ENCODE measurements at regions not wholly inside any gene's neighbourhood (a gene's known extent, or its start where the extent isn't known, plus 50 kb on each side); places are given as distances from the start of the nearest gene placed in this dataset.

GRCh38 chr9:106625259-106625789 is 237.6 kb upstream of the ZNF462 start:
- POLR2A ChIA-PET, result no interaction called here
- no peak overlapping the region for H3K4me3 Mint-ChIP-seq
- H3K27me3 Mint-ChIP-seq (ENCODE audit: low read depth), result peaks cover 3% of the 10 kb centered on the region
- peaks cover 26% of the 10 kb centered on the region for H3K4me1 Mint-ChIP-seq
- no peaks in the 10 kb centered on the region for H3K9me3 Mint-ChIP-seq
- DNase-seq (ENCODE audit: low spot score) (no peak), ATAC-seq (no peak)
- TF ChIP-seq, protein P1, sequence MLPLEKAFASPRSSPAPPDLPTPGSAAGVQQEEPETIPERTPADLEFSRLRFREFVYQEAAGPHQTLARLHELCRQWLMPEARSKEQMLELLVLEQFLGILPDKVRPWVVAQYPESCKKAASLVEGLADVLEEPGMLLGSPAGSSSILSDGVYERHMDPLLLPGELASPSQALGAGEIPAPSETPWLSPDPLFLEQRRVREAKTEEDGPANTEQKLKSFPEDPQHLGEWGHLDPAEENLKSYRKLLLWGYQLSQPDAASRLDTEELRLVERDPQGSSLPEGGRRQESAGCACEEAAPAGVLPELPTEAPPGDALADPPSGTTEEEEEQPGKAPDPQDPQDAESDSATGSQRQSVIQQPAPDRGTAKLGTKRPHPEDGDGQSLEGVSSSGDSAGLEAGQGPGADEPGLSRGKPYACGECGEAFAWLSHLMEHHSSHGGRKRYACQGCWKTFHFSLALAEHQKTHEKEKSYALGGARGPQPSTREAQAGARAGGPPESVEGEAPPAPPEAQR (CRISPR knock-in tag; IDR thresholded peaks at IDR 0.05), result no peak
- TF ChIP-seq GABPB1 (CRISPR knock-in tag; IDR thresholded peaks at IDR 0.05) (no peak), STAT6 (CRISPR knock-in tag; conservative IDR thresholded peaks at IDR 0.05; ENCODE audit: low read depth) (no peak), ZNF425 (CRISPR knock-in tag; conservative IDR thresholded peaks at IDR 0.05) (no peak), SMAD4 (CRISPR knock-in tag; IDR thresholded peaks at IDR 0.05) (no peak), ZNF396 (CRISPR knock-in tag; IDR thresholded peaks at IDR 0.05; ENCODE audit: borderline replicate concordance) (no peak), USF2 (CRISPR knock-in tag; IDR thresholded peaks at IDR 0.05) (no peak), NR2C2 (CRISPR knock-in tag; IDR thresholded peaks at IDR 0.05) (no peak), NR3C1 (CRISPR knock-in tag; conservative IDR thresholded peaks at IDR 0.05; ENCODE audit: low read depth) (no peak), E2F5 (CRISPR knock-in tag; IDR thresholded peaks at IDR 0.05) (no peak), IRF2 (CRISPR knock-in tag; IDR thresholded peaks at IDR 0.05; ENCODE audit: borderline replicate concordance, low read depth) (no peak), ZNF423 (CRISPR knock-in tag; IDR thresholded peaks at IDR 0.05) (no peak)
- TF ChIP-seq, protein P2, sequence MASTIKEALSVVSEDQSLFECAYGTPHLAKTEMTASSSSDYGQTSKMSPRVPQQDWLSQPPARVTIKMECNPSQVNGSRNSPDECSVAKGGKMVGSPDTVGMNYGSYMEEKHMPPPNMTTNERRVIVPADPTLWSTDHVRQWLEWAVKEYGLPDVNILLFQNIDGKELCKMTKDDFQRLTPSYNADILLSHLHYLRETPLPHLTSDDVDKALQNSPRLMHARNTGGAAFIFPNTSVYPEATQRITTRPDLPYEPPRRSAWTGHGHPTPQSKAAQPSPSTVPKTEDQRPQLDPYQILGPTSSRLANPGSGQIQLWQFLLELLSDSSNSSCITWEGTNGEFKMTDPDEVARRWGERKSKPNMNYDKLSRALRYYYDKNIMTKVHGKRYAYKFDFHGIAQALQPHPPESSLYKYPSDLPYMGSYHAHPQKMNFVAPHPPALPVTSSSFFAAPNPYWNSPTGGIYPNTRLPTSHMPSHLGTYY (CRISPR knock-in tag; IDR thresholded peaks at IDR 0.05), result no peak
- TF ChIP-seq, protein P3, sequence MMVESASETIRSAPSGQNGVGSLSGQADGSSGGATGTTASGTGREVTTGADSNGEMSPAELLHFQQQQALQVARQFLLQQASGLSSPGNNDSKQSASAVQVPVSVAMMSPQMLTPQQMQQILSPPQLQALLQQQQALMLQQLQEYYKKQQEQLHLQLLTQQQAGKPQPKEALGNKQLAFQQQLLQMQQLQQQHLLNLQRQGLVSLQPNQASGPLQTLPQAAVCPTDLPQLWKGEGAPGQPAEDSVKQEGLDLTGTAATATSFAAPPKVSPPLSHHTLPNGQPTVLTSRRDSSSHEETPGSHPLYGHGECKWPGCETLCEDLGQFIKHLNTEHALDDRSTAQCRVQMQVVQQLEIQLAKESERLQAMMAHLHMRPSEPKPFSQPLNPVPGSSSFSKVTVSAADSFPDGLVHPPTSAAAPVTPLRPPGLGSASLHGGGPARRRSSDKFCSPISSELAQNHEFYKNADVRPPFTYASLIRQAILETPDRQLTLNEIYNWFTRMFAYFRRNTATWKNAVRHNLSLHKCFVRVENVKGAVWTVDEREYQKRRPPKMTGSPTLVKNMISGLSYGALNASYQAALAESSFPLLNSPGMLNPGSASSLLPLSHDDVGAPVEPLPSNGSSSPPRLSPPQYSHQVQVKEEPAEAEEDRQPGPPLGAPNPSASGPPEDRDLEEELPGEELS (CRISPR knock-in tag; IDR thresholded peaks at IDR 0.05), result no peak
- TF ChIP-seq, protein P4, sequence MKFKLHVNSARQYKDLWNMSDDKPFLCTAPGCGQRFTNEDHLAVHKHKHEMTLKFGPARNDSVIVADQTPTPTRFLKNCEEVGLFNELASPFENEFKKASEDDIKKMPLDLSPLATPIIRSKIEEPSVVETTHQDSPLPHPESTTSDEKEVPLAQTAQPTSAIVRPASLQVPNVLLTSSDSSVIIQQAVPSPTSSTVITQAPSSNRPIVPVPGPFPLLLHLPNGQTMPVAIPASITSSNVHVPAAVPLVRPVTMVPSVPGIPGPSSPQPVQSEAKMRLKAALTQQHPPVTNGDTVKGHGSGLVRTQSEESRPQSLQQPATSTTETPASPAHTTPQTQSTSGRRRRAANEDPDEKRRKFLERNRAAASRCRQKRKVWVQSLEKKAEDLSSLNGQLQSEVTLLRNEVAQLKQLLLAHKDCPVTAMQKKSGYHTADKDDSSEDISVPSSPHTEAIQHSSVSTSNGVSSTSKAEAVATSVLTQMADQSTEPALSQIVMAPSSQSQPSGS (CRISPR knock-in tag; IDR thresholded peaks at IDR 0.05; ENCODE audit: borderline replicate concordance, low read depth), result no peak
- TF ChIP-seq, protein P5, sequence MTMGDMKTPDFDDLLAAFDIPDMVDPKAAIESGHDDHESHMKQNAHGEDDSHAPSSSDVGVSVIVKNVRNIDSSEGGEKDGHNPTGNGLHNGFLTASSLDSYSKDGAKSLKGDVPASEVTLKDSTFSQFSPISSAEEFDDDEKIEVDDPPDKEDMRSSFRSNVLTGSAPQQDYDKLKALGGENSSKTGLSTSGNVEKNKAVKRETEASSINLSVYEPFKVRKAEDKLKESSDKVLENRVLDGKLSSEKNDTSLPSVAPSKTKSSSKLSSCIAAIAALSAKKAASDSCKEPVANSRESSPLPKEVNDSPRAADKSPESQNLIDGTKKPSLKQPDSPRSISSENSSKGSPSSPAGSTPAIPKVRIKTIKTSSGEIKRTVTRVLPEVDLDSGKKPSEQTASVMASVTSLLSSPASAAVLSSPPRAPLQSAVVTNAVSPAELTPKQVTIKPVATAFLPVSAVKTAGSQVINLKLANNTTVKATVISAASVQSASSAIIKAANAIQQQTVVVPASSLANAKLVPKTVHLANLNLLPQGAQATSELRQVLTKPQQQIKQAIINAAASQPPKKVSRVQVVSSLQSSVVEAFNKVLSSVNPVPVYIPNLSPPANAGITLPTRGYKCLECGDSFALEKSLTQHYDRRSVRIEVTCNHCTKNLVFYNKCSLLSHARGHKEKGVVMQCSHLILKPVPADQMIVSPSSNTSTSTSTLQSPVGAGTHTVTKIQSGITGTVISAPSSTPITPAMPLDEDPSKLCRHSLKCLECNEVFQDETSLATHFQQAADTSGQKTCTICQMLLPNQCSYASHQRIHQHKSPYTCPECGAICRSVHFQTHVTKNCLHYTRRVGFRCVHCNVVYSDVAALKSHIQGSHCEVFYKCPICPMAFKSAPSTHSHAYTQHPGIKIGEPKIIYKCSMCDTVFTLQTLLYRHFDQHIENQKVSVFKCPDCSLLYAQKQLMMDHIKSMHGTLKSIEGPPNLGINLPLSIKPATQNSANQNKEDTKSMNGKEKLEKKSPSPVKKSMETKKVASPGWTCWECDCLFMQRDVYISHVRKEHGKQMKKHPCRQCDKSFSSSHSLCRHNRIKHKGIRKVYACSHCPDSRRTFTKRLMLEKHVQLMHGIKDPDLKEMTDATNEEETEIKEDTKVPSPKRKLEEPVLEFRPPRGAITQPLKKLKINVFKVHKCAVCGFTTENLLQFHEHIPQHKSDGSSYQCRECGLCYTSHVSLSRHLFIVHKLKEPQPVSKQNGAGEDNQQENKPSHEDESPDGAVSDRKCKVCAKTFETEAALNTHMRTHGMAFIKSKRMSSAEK (CRISPR knock-in tag; IDR thresholded peaks at IDR 0.05; ENCODE audit: borderline replicate concordance), result no peak
- no peaks in the 10 kb centered on the region for H3K36me3 Mint-ChIP-seq
- CTCF ChIA-PET, result no interaction called here
- no peak overlapping the region for H3K27ac Mint-ChIP-seq

Data from WTC11 (cell line).